Mononuclear cell (primary cell): ENCODE measurements at regions not wholly inside any gene's neighbourhood (a gene's known extent, or its start where the extent isn't known, plus 50 kb on each side); places are given as distances from the start of the nearest gene placed in this dataset.

Source experiments
- H3K27me3 ChIP-seq: 2 replicates; pipeline ENCODE4 v1.6.0; 2011; ENCODE audit warnings: low read length, control low read depth; ENCODE audit not compliant: insufficient read depth
- H3K4me1 ChIP-seq: 2 replicates; pipeline ENCODE4 v1.5.1; 2011; ENCODE audit warnings: mild to moderate bottlenecking, low read length, control low read depth; ENCODE audit not compliant: insufficient read depth
- H3K4me3 ChIP-seq: 2 replicates; pipeline ENCODE4 v1.5.1; 2011; ENCODE audit warnings: mild to moderate bottlenecking, low read length, moderate library complexity
- H3K9me3 ChIP-seq: 2 replicates; pipeline ENCODE4 v1.5.1; 2011; ENCODE audit warnings: low read depth, mild to moderate bottlenecking, control low read depth, low read length

DNA sequence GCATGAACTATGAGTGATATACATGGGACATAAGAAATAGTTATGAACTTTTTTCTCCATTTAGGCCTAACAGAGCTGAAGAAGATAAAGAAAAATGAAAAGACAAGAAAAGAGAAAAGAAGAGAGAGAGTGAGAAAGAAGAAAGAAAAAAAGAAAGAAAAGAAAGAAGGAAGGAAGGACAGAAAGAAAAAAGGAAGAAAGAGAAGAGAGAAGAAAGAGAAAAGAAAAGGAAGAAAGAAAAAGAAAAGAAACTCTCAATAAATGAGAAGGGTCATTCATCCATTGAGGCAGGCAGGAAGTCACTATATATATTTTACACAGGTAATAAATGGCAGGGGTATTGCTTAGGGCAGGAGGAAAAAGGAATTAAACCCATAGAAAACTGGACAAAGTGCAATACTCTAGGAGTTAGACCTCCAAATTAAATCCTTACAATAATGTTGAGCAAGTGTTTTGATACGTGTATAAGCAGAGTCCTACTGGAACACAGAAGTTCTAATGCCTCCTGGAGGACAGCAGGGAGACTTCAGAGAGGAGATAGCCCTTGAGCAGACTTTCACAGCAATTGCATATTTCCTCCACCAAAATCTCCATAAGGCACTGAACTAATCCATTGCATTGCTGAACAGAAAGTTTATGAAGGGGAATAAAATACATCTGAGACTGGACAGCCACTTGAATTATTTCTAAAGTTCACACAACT, 86.4 kb upstream of the TENT5A start:
- Histone ChIP-seq H3K27me3 (no peaks in the 10 kb centered on the region), H3K4me1 (no peaks in the 10 kb centered on the region), H3K4me3 (no peak overlapping the region), H3K9me3 (no peaks in the 10 kb centered on the region)

DNA sequence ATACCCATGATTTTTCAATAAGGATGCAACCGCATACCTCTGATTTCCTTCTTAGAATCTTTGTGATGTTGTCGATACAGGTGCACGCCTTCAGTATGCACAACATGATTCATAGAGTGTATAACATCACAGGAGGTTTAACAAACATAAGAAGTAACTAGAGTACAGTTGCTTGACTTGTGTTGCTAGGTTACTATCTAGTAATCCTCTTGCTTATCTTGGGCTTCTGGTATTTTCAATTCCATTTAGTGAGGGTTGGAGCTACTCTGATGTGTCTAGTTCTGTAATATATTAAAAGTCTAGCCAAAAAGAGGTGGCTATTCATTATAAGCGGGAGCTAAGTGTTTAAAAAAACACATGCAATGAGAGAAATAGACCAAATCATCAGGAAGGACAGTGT, 85.5 kb upstream of the TENT5A start:
- Histone ChIP-seq H3K4me3 (no peak overlapping the region), H3K27me3 (no peaks in the 10 kb centered on the region), H3K9me3 (no peaks in the 10 kb centered on the region), H3K4me1 (no peaks in the 10 kb centered on the region)

DNA sequence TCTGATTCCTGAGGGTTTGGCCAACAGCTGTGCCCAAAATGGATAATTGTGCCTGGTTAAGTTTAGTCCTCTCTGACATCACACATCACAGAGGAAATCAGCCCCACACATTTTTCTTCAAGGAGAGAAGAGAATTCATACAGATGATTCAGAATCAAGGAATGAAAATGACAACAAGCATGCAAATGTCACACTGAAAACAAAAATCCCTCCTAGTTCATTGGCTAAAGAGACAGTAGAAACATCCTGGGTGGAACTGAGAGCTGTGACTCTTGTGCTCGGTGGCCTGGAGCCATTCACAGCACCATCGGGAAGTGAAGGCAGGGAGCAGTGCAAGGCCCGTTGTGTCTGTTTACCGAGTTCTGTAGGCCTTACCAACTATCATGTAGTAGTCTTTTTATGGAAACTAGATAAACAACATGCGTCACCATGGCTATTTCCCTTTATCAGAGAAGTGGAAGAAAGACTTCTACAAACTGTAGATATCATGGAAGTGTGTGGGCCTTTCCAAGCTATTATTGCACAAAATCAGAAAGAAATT, 81.7 kb upstream of the TENT5A start:
- Histone ChIP-seq H3K27me3 (no peaks in the 10 kb centered on the region), H3K4me3 (no peak overlapping the region), H3K4me1 (no peaks in the 10 kb centered on the region), H3K9me3 (no peaks in the 10 kb centered on the region)

- H3K9me3 ChIP-seq = peaks cover 5% of the 10 kb centered on the region
- H3K4me3 ChIP-seq = no peak overlapping the region
- no peaks in the 10 kb centered on the region for H3K4me1 ChIP-seq
- H3K27me3 ChIP-seq = no peaks in the 10 kb centered on the region
Measured at GRCh38 chr6:81832304-81832703, 79.8 kb upstream of the TENT5A start.

DNA sequence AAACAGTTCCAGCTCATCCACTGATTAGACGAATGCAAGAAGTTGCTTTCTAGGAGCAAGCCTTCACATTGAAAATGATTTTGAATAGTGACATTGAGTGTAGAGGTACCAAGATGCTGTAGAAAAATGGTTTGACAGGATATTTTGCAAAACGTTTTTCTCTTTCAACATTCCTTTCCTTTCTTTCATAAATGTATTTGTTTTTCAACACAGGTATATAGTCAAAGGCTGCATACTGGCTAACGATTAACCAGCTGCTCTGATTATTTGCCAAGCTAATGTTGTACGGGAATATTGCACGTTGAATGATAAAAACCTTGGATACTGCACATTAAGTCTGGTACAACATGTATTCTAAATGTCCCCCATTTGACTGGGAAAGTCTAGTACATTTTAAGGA, 78.8 kb upstream of the TENT5A start:
- Histone ChIP-seq H3K4me3 (no peak overlapping the region), H3K27me3 (no peaks in the 10 kb centered on the region), H3K9me3 (peaks cover 14% of the 10 kb centered on the region), H3K4me1 (no peaks in the 10 kb centered on the region)

- Histone ChIP-seq H3K4me1 (no peaks in the 10 kb centered on the region), H3K27me3 (no peaks in the 10 kb centered on the region), H3K4me3 (no peak overlapping the region), H3K9me3 (peaks cover 22% of the 10 kb centered on the region)
Measured at GRCh38 chr6:81826784-81827183, 74.3 kb upstream of the TENT5A start.

DNA sequence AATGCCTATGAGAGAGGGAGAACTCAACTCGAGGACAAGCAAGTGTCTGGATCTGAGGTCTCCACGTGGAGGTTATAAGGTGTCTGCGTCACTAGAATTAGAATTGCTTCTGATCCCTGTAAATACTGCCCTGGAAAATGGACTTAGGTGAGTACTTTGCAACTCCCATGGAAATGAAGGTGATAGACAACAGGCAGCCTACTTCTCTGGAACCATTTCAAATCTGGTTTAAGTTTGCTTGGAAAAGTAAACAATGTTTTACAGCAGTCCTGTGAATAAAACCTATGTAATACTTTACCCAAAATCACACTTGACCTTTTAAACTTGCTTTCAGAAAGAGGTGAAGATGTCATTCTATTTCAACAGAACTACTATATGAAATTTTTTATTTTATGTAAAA, 70.1 kb upstream of the TENT5A start:
- peaks cover 23% of the 10 kb centered on the region for H3K4me1 ChIP-seq
- no peaks in the 10 kb centered on the region for H3K27me3 ChIP-seq
- no peak overlapping the region for H3K4me3 ChIP-seq
- peaks cover 19% of the 10 kb centered on the region for H3K9me3 ChIP-seq

- Histone ChIP-seq H3K9me3 (peaks cover 9% of the 10 kb centered on the region), H3K4me3 (no peak overlapping the region), H3K4me1 (peaks cover 23% of the 10 kb centered on the region), H3K27me3 (no peaks in the 10 kb centered on the region)
Measured at GRCh38 chr6:81821449-81821848, 69.0 kb upstream of the TENT5A start.

DNA sequence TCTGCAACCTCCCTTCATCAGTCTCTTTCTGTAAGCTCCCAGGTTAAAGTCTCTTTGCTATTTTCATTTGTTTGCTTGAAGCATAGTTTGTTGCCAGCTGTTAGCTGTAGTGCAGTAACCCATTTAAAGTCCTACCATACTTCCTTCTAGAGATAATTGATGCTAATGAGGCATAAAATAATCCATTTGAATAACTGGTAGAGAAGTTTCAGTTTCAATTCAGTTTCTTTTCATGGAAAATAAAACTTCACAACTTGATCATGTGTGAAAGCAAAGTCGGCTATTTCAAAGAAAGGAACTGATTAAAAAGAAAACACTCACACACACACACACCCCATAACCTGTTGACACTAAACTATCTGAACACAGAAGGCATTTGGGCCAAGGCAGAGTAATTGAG, 68.5 kb upstream of the TENT5A start:
- Histone ChIP-seq H3K4me3 (no peak overlapping the region), H3K4me1 (peaks cover 23% of the 10 kb centered on the region), H3K9me3 (peaks cover 4% of the 10 kb centered on the region), H3K27me3 (no peaks in the 10 kb centered on the region)

GRCh38 chr6:81820422-81820821, 67.9 kb upstream of the TENT5A start:
- H3K27me3 ChIP-seq = no peaks in the 10 kb centered on the region
- no peaks in the 10 kb centered on the region for H3K9me3 ChIP-seq
- H3K4me3 ChIP-seq = no peak overlapping the region
- H3K4me1 ChIP-seq = peaks cover 23% of the 10 kb centered on the region

DNA sequence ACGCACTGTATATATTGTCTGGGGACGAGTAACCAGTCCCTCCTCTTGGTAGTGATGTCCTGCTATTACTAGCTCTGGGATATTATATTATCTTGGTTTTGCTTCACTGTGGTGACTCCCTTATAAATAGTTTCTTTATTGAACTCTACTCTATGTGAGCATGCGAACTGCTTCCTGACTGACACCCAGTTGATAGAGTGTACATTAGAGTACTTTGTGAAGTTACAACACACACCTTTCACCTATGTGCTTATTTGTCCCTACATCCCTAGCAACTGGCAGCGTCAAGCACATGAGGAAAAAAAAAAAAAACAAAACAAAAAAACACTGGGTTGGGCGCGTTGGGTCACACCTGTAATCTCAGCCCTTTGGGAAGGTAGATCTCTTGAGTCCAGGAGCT, 67.3 kb upstream of the TENT5A start:
- H3K4me3 ChIP-seq = no peak overlapping the region
- no peaks in the 10 kb centered on the region for H3K9me3 ChIP-seq
- peaks cover 27% of the 10 kb centered on the region for H3K4me1 ChIP-seq
- H3K27me3 ChIP-seq = no peaks in the 10 kb centered on the region

GRCh38 chr6:81818901-81819361, 66.5 kb upstream of the TENT5A start:
- Histone ChIP-seq H3K4me1 (peaks cover 35% of the 10 kb centered on the region), H3K9me3 (no peaks in the 10 kb centered on the region), H3K27me3 (no peaks in the 10 kb centered on the region), H3K4me3 (no peak overlapping the region)

- no peaks in the 10 kb centered on the region for H3K27me3 ChIP-seq
- no peak overlapping the region for H3K4me3 ChIP-seq
- H3K4me1 ChIP-seq = peaks cover 56% of the 10 kb centered on the region
- no peaks in the 10 kb centered on the region for H3K9me3 ChIP-seq
Measured at GRCh38 chr6:81816380-81816779, 63.9 kb upstream of the TENT5A start.

GRCh38 chr6:81814370-81815076, 62.0 kb upstream of the TENT5A start:
- no peaks in the 10 kb centered on the region for H3K27me3 ChIP-seq
- no peak overlapping the region for H3K4me3 ChIP-seq
- H3K4me1 ChIP-seq = peaks cover 61% of the 10 kb centered on the region
- H3K9me3 ChIP-seq = no peaks in the 10 kb centered on the region

- H3K4me3 ChIP-seq = no peak overlapping the region
- no peaks in the 10 kb centered on the region for H3K9me3 ChIP-seq
- peaks cover 60% of the 10 kb centered on the region for H3K4me1 ChIP-seq
- no peaks in the 10 kb centered on the region for H3K27me3 ChIP-seq
Measured at GRCh38 chr6:81813305-81813704, 60.8 kb upstream of the TENT5A start.

DNA sequence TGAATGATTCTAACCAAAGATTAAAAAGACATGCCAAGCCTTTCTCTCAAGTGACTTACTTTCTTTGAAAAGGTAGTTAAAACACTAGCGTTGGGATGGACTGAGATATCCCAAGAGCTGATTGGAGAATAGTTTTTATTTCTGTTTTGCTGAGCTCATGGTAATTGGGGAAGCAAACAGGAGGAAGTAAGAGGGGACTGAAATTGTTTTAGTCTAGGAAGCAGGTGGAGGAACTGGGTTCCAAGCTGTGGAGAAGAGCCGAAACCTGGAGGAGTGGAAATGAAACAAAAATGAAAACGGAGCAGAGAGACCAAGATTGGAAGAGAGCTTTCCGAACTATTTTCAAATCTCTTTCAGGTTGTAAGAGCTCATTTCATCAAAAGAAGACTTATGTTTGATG, 59.9 kb upstream of the TENT5A start:
- no peak overlapping the region for H3K4me3 ChIP-seq
- peaks cover 62% of the 10 kb centered on the region for H3K4me1 ChIP-seq
- no peaks in the 10 kb centered on the region for H3K9me3 ChIP-seq
- H3K27me3 ChIP-seq = no peaks in the 10 kb centered on the region
